CD1c-positive myeloid dendritic cell (primary cell): ENCODE measurements at regions not wholly inside any gene's neighbourhood (a gene's known extent, or its start where the extent isn't known, plus 50 kb on each side); places are given as distances from the start of the nearest gene placed in this dataset.
"Not testable (repeated sequence)": the region's sequence is repeated elsewhere in the genome, so short reads cannot be mapped to it uniquely, and the experiment has no call there.

Source experiments
- DNase-seq: peaks from one replicate; pipeline ENCODE4 v3.0.0-alpha.2; 2016; ENCODE audit errors: extremely low spot score

DNA sequence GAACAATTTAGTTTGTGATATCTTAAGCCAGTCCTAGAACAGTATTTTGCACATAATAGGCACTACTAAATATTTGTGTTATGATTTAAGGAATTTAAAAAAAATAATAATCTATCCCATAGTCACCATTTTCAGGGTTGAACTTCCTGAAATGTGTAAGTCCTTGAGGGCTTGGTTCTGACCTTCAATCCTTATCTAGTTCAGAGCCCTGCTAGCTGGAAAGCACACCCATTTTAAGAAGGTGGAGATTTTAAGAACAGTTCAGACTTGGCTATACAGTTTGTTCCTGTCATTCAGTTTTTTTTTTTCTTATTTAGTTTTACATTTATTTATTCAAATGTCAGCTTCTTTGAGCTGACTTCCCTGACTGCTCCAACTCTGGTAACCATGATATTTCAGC, 183.4 kb upstream of the MAGI2 start:
- no peak for DNase-seq

DNA sequence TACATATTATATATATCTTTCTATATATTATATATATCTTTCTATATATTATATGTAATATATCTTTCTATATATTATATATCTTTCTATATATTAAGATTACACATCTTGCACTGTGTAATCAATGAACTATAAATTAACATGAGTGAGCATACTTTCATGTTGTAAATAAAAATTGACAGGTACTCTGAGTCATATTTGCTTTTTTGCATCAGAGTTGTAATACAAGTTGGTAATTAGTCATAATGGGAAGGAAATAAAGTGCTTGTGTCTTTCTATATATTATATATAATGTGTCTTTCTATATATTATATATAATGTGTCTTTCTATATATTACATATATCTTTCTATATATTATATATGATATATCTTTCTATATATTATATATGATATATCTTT, 172.5 kb upstream of the MAGI2 start:
- DNase-seq = not testable (repeated sequence)

DNA sequence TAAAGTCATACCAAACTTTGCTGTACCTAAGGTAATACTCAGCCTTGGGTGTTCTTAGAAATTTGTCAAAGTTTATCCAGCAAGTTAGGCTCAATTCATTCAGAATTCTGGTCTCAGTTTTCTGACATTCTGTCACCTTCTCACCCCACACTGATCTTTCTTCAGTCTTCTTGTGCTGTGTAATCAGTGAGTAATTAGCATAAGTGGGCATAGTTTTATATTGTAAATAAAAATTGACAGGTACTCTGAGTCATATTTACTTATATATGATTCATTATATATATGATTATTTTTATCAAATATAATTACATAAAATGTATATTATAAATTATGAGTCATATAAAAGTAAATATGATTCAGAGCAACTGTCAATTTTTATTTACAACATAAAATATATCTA, 170.9 kb upstream of the MAGI2 start:
- no peak for DNase-seq

DNA sequence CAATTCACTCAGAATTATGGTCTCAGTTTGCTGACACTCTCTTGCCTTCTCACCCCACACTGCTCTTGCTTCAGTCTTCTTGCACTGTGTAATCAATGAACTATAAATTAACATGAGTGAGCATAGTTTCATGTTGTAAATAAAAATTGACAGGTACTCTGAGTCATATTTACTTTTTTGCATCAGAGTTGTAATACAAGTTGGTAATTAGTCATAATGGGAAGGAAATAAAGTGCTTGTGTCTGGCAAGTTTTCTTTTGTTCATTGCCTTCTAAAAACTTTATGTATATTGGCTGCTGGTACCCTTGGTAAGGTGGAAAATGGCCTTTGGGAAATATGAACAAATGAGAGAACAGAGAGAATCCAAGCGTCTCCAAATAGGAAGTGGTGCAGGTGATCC, 169.3 kb upstream of the MAGI2 start:
- no peak for DNase-seq

DNA sequence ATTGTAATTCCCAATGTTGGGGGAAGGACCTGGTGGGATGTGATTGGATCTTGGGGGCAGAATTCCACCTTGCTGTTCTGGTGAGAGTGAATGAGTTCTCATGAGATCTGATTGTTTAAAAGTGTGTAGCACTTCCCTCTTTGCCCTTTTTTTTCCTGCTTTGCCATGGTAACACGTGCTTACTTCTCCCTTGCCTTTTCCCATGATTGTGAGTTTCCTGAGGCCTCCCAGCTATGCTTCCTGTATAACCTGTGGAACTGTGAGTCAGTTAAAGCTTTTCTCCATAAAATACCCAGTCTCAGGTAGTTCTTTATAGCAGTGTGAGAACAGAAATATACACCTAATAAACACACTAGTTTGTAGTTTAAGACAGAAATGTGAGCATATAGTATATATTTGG, 166.8 kb upstream of the MAGI2 start:
- no peak for DNase-seq

DNA sequence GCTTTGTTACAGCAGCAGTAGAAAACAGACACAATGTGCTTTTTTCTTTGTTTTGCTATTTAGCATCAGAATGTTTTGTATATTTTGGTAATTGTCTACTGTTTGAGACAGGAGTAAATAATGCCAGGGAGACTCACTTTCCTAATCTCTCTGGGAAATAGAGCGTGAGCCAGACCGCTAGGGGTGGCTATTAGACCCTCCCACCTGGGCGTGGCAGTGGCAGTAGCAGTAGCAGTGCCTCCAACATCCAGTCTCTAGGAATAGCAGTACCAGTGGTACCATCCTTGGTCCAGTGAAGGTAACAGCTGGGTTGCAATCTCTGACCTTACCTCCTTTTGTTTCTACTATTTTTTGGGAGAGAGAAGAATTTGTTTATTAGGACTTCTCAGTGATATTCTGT, 165.7 kb upstream of the MAGI2 start:
- no peak for DNase-seq

DNA sequence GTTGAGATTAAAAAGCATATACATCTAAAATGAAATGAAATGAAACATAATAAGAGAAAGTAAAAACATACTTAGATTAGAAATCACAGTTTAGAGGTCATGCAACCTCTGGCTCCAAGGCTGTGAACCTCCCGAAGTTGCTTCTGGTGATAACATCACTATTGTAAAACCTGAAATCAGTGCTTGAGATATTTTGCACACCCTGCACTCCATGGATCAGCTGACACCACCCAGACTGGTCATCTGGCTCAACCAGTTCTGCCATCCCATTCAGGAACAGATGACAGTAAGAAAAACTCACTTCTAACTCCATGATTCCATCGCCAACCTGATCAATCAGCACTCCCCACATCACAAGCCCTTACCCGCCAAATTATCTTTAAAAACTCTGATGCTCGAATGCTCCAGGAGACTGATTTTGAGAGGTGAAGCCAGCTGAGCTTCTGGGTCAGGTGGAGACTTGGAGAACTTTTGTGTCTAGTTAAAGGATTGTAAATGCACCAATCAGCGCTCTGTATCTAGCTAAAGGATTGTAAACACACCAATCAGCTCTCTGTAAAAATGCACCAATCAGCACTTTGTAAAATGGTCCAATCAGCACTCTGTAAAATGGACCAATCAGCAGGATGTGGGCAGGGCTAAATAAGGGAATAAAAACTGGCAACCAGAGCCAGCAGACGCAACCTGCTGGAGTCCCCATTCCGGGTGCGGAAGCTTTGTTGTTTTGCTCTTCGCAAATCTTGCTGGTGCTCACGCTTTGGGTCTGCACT, 162.6 kb upstream of the MAGI2 start:
- no peak for DNase-seq

DNA sequence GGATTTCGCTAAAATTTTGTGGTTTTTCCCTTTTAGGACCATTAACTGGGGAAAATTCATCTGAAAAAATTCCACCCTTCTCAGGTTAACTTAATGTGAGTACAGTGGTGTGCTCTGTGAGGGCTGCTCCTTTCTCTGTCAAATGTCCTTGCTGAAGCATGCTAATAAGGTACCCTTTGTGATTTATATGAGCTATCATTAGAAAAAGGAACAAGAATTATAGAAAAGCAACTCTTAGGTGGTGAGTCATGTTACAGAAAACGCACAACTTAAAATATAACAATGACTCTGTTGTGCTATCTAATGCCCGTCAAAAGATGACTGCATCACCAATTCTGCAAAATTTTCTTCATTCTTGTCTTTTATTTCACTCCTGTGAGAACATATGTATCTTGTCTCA, 162.0 kb upstream of the MAGI2 start:
- no peak for DNase-seq

DNA sequence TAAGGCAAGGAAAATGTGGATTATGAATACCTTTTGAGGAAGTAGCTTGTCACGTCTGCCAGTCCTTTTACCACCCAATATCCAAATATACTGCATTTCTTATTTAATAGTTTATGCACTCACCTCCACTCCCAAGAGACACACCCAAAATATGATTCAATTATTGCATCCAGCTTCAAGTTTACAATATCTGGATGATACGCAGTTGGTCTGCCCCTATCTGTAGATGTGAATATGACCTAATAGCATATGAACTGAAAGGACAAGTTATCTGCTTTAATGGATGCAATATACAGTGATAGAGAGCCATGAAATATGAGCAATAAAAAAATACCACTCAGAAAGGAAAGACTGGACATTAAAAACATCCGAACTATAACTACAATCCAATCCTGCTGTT, 159.4 kb upstream of the MAGI2 start:
- no peak for DNase-seq

DNA sequence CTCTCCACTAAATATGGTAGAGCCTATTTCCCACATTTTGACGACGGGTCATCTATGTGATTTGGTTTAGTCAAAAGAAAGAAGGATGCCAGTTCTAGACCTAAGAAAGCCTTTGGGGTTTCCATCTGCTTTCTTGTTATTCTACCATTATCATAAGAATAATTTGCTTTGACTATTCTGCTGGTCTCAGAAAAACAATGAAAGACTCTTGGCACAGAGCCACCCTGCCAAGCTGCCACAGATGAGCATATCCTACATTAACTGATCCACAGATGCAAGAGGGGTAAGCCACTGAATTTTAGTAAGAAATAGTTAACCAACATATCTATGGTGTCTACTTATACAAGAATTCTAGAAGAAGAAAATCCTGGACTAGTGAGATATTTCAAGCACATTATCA, 158.6 kb upstream of the MAGI2 start:
- DNase-seq = no peak

DNA sequence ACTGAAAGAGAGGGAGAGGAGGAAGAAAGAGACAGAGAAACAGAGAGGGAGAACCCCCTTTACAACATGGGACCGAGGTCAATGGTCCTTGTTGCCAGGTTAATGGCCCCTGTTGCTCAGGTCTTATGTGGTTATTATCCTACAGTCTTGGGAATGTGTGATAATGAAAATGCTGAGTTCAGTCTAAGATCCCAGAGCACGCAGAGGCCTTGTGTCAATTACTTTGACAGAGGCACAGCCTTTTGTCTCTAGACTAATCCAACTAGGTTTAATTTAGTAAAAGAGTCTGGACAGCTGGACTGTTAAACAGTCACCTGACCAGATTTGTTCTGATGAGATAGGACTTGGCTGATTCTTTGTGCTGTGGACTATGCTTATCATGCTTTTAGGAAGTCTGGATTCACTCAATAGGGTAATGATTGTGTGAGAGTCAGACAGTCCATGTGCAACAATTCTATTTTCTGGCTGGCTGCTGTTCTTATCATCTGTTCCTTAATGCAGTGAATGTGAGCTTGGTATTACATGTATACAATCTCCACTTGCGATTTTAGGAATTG, 157.4 kb upstream of the MAGI2 start:
- DNase-seq = no peak

DNA sequence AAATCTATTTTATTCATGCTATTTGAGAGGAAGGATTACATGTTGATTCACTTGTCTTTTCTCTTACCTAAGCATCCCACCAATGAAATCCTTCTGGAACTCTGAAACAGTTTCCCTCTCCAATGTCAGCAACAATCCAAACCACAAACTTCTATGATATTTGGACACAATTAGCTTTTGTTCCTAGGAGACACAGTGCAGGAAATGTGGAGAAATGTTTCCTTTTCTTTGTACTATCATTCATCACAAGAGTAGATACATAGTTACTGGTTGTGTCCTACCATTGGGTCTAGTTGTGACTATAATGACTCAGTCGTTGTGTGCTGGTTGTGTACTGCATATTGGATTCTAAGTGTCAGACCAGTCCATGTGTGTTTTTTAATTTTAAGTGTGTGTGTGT, 156.8 kb upstream of the MAGI2 start:
- DNase-seq = no peak

DNA sequence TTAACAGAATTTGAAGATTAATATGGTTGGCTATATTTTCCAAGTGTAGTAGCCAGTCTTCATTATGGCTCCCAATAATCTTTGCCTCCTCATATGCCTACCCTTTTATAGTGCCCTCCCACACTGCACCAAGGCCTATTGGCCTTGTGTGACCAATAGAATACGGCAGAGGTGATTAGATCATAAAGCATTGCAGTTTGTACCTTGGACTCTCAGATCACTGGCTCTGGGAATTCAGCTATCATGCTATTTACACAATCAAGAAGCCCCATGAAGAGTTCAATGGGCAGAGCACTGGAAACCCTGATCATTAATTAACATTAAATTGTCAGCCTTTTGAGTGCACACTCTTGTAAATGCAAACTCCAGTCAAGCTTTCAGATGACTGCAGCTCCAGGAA, 154.5 kb upstream of the MAGI2 start:
- no peak for DNase-seq

DNA sequence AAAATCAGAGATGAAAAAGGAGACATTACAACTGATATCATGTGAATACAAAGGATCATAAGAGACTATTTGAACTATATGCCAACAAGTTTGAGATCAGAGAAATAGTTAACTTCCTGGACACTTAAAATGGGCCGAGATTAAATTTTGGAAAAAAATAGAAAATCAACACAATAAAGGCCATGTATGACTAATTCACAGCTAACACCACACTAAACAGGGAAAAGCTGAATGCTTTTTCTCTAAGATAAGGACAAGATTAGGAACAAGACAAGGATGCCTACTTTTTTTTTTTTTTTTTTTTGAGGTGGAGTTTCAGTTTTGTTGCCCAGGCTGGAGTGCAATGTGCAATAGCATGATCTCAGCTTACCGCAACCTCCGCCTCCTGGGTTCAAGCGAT, 151.4 kb upstream of the MAGI2 start:
- no peak for DNase-seq

DNA sequence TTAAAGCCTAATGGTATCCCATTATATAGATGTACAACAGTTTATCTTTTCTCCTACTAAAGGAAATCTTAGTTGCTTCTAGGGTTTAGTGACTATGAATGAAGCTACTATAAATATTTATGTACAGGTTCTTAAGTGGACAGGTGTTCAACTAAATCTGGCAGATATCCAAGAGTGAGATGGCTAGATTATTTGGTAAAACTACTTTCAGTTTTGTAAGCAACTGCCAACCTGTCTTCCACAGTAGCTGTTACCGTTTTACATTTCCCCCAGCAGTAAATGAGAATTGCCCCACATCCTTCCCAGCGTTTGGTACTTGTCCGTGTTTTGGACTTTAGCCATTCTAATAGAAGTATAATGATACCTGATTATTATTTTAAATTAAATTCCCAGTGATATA, 144.9 kb upstream of the MAGI2 start:
- no peak for DNase-seq

DNA sequence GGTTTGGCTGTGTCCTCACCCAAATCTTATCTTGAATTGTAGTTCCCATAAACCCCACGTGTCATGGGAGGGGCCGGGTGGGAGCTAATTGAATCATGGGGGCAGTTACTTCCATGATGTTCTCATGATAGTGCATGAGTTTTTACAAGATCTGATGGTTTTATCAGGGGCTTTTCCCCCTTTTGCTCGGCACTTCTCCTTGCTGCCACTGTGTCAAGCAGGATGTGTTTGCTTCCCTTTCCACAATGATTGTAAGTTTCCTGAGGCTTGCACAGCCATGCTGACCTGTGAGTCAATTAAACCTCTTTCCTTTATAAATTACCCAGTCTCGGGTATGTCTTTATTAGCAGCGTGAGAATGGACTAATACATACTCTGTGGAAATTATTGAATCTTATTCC, 141.2 kb upstream of the MAGI2 start:
- not testable (repeated sequence) for DNase-seq

DNA sequence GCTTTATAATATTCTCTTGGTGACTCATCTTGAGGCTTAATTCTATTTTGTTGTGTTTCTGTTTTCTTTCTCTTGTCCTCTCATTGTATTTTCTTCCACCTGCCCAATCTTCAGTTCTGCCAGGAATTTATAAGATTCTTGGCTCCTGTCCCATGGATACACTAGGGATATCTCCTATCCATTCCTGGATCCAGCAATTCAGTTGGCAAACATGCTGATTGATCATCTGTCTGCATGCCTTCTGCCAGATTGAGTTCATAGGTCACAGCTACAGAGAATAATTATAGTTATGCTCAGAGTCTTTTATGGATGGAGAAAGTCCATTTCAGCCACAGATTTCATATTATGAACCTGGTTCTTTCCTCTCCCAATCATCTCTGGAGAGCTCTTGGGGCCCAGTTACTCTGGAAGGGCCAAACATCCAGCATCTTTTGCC, 140.4 kb upstream of the MAGI2 start:
- DNase-seq = no peak

DNA sequence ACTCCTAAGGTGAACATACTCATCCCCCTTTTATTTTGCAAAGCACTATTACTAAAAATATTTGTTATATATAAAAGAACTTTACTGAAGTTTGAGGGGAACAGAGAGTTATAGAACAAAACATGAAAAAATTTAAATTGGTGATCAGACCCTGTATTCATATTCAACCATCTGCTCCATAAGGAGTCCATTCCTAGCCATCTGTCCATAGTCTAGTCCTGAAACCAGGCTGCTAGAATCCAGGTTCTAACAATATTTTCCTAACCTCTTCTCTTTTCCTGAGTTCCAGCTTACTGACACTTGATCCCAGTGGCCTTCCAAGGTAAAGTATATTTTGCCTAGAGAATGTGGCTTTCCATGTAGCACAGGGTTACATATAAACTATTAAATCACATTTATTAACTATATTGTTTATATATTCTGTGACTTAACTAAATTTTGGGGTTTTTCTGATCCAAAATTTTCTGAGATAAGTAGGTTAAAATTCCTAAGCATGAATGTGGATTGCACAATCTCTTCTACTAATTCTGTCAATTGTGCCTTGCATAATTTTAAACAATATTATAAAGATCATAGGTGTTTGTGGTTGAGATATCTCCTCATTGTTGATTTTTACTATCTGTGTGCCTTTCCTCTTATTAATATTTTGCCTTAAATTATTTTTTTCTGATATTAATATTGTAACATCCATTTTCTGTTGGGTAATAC, 137.6 kb upstream of the MAGI2 start:
- no peak for DNase-seq

DNA sequence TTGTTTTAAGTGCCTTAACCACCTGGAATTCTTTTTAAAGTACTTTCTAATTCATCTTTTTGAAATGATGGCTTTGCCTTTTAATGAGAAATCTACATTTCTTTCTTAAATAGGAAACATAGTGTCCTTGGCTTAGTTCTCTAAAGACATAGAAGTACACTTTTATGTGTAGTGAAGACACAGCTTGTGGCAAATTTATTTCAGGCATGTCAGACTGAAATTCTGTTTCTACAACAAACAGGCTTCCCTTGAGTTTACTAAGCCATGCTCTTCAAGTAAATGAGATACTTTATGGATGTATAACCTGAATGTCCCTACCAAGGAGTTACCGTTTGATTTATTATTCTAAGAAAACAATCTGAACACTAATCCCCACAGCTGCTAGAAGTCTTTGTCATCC, 136.9 kb upstream of the MAGI2 start:
- no peak for DNase-seq

DNA sequence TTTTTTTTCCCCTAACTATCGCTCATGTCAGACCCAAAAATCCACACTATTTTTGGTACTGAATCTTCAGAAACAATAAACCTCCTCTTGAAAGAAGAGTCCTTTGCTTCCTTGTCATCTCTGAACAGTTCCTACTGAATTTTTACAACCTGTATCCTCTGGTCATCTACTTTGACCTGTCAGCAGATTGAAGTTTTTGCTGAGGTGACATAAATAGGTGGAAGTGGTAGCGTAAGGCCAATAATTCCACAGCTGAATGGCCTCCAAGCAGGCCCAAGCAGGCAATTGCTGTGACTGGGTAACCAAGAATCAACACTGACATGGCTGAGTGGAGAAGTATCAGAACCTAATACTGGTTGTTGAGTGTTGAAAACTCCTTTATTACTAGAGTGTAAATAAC, 117.4 kb upstream of the MAGI2 start:
- no peak for DNase-seq

DNA sequence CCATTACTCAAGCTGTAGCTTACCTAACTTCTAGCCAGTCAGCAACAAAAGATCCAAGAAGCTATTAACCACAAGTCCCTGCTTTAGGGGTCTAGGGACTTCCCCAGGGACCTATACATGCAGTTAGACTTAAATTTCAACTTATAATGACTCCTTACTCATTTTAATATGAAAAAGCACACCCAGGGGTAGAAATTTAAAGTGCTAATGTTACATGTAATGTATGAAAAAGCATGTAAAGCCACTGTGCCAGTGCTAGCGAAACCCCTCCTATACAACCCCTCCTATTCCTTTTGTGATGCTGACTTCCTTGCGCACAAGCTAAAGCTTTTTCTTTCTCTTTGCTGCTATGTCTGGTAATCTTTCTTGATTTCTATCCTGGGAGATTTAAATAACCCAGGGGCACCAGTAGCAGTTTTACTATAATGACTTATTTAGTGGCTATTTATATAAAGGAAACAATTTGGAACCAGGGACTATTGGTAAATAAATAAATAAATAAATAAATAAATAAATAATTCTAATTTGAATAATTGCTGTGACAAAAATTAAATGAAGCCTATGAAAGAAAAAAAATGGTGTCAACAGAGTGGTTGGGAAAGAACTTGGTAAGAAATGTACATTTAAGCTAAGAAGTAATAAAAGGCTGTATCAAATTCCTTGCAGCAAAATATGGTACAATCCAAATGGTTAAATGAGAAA, 110.5 kb upstream of the MAGI2 start:
- no peak for DNase-seq

DNA sequence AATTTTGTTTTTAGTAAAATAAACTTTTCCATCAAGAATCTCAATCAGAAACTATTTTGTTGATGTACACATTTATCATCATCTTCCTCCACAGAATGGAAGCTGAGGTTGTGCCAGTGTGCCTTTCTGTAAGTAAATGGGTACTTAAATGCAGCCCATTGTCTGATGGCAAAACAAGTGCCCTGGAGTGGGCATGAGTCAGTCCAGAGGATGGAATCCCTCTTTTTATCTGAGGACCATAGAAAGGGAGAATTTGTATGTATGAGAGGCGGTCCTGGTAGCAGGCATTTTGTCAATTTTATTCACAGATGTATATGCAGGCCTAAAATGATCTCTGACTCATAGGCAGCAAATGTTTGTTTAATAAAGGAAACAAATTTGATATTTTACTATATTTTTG, 102.1 kb upstream of the MAGI2 start:
- DNase-seq = no peak
